Coronary artery (tissue), 2 donors: ENCODE measurements at regions not wholly inside any gene's neighbourhood (a gene's known extent, or its start where the extent isn't known, plus 50 kb on each side); places are given as distances from the start of the nearest gene placed in this dataset.
"Not testable (repeated sequence)": the region's sequence is repeated elsewhere in the genome, so short reads cannot be mapped to it uniquely, and the experiment has no call there.

Experiments
- DNase-seq: peaks from one replicate; pipeline ENCODE4 v3.0.0-alpha.2; 2017; ENCODE audit warnings: low spot score
- H3K27ac ChIP-seq, 2 donors: fragments of 200-600 bp; sonication (generic); one replicate each; pipeline ENCODE4 v1.5.1; 2016 to 2019
- H3K4me3 ChIP-seq: fragments of 200-600 bp; sonication (generic); 2 replicates; pipeline ENCODE4 v1.5.1; 2016; ENCODE audit warnings: mild to moderate bottlenecking, moderate library complexity
- TF ChIP-seq, protein P1 (sequence below): fragments of 200-600 bp; sonication (generic); IDR thresholded peaks from one replicate; pipeline ENCODE4 v1.5.1; 2019; ENCODE audit warnings: antibody characterized with exemption

GRCh38 chr11:16596231-16596630 is 142.2 kb upstream of the C11orf58 start:
- DNase-seq = no peak
- Histone ChIP-seq H3K4me3 (no peak overlapping the region), H3K27ac (no peak overlapping the region)
- TF ChIP-seq, protein P1, sequence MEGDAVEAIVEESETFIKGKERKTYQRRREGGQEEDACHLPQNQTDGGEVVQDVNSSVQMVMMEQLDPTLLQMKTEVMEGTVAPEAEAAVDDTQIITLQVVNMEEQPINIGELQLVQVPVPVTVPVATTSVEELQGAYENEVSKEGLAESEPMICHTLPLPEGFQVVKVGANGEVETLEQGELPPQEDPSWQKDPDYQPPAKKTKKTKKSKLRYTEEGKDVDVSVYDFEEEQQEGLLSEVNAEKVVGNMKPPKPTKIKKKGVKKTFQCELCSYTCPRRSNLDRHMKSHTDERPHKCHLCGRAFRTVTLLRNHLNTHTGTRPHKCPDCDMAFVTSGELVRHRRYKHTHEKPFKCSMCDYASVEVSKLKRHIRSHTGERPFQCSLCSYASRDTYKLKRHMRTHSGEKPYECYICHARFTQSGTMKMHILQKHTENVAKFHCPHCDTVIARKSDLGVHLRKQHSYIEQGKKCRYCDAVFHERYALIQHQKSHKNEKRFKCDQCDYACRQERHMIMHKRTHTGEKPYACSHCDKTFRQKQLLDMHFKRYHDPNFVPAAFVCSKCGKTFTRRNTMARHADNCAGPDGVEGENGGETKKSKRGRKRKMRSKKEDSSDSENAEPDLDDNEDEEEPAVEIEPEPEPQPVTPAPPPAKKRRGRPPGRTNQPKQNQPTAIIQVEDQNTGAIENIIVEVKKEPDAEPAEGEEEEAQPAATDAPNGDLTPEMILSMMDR = no peak

DNA sequence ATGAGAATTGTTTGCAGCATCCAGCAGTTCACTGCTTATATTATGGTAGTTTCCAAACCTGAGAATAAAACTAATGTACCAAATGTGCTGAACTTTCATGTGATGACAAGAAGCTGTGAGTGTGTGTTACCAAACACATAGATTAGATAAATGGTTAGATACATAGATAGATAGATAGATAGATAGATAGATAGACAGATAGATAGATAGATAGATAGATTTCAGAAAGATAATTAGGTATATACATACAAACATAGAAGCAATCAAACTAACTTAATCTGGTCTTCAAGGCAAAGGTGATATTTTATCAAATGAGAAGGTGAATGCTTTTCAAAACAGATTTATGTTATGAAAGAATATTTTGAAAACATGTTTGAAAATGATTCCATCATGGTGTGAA is 147.3 kb upstream of the C11orf58 start:
- Histone ChIP-seq H3K27ac (no peak overlapping the region), H3K4me3 (no peak overlapping the region)
- TF ChIP-seq, protein P1 = no peak
- DNase-seq = no peak

- TF ChIP-seq, protein P1 = no peak
- Histone ChIP-seq H3K27ac (no peak overlapping the region), H3K4me3 (no peak overlapping the region)
- no peak for DNase-seq
Observed at GRCh38 chr11:16587670-16588069, 150.8 kb upstream of the C11orf58 start.

DNA sequence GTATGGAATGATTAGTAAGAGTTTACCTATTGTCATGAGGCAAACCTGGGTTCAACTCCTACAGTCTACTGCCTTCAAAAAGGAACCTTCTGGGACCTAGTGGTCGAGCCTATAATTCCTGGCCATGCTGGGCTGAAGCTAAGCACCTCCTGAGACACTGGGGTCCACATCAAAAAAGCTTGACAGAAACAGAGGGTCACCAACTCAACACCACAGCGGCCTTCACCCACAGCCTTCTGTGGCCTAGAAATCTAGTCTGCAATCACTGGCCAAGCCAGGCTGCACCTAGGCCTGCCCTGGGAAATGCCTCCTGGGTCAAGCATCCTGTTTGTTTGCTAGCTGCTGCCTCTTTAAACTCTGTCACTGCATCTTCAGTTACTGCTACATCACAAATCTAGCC is 153.9 kb upstream of the C11orf58 start:
- no peak overlapping the region for H3K4me3 ChIP-seq
- no peak for DNase-seq
- TF ChIP-seq, protein P1 = no peak
- no peak overlapping the region for H3K27ac ChIP-seq

- not testable (repeated sequence) for H3K4me3 ChIP-seq, H3K27ac ChIP-seq, DNase-seq
Observed at GRCh38 chr11:16581078-16581477, 157.4 kb upstream of the C11orf58 start.

GRCh38 chr11:16577490-16577889 is 161.0 kb upstream of the C11orf58 start:
- DNase-seq = no peak
- TF ChIP-seq, protein P1 = no peak
- Histone ChIP-seq H3K27ac (no peak overlapping the region), H3K4me3 (no peak overlapping the region)

DNA sequence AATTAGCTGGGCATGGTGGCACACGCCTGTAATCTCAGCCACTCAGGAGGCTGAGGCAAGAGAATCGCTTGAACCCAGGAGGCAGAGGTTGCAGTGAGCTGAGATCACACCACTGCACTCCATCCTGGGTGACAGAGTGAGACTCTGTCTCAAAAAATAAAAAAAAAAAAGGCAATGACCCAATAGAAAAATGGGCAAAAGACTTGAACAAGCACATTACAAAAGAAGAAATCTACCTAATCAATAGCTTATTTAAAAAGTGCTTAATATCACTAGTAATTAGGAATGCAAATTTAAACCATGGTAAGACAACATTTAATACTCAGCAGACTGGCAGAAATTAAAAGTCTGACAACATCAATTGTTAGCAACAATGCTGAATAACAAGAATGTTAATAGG is 163.6 kb upstream of the C11orf58 start:
- not testable (repeated sequence) for H3K27ac ChIP-seq, DNase-seq, H3K4me3 ChIP-seq

DNA sequence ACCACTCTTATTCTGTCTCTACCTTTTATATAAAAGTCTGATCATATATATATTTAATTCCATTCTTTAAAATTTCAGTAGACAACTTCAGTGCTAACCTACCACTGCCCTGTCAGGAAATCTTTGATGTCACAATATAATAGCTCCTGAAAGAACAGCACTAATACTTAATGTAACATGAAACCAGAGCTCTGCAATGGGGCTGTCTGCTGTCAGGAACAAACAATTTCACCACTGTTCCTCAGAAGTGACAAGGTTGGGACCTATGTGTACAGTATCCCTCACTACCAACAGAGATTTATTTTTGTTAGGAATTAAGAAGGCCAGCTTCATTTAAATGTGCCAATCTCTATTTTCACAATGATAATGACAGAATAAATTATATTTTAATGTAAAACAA is 165.5 kb upstream of the C11orf58 start:
- Histone ChIP-seq H3K27ac (no peak overlapping the region), H3K4me3 (no peak overlapping the region)
- DNase-seq = no peak
- TF ChIP-seq, protein P1 = no peak
